ENCODE measurements at regions not wholly inside any gene's neighbourhood (a gene's known extent, or its start where the extent isn't known, plus 50 kb on each side); places are given as distances from the start of the nearest gene placed in this dataset.

DNA sequence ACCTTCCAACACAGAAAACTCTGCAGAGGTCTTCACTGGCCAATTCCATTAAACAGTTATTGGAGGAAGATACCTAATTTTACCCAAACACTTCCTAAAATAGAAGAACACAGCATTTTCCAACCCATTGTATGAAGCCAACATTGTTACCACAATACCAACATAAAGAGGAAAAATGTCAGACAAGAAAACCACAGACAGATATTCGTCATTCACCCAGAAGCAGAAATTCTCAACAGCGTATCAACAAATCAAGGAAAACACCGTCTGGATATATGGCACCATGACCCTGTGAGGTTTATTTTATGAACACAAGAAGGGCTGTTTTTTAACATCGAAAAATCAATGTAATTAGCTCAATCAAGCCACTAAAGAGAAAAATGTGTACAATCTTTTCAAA is 255.6 kb downstream of the ASMT start:
- H3K4me1 Mint-ChIP-seq (ENCODE audit: low read depth, unreplicated experiment), result no peaks in the 10 kb centered on the region
- no TSS peak for BruUV-seq (replicated peaks)
- no peaks in the 10 kb centered on the region for H3K27me3 Mint-ChIP-seq (ENCODE audit: insufficient read depth, unreplicated experiment)
- no peak for DNase-seq
- Histone ChIP-seq H3K4me1 (no peaks in the 10 kb centered on the region), H3K36me3 (ENCODE audit: control insufficient read depth, insufficient read depth, low read length) (no peaks in the 10 kb centered on the region), H3K9me3 (no peaks in the 10 kb centered on the region), H3K27me3 (replicated peaks; ENCODE audit: control insufficient read depth, insufficient read depth, low read length) (no peaks in the 10 kb centered on the region; the same call in 1 of the 2 replicates), H3K4me3 (ENCODE audit: low read depth, low read length) (no peak overlapping the region)
- no peaks in the 10 kb centered on the region for H3K36me3 Mint-ChIP-seq (ENCODE audit: insufficient read depth, unreplicated experiment)
- intact Hi-C loops (cut with micrococcal nuclease; ENCODE audit: unreplicated experiment), result no loop called here
- CTCF ChIA-PET, result no interaction called here
- TF ChIP-seq, protein P1, sequence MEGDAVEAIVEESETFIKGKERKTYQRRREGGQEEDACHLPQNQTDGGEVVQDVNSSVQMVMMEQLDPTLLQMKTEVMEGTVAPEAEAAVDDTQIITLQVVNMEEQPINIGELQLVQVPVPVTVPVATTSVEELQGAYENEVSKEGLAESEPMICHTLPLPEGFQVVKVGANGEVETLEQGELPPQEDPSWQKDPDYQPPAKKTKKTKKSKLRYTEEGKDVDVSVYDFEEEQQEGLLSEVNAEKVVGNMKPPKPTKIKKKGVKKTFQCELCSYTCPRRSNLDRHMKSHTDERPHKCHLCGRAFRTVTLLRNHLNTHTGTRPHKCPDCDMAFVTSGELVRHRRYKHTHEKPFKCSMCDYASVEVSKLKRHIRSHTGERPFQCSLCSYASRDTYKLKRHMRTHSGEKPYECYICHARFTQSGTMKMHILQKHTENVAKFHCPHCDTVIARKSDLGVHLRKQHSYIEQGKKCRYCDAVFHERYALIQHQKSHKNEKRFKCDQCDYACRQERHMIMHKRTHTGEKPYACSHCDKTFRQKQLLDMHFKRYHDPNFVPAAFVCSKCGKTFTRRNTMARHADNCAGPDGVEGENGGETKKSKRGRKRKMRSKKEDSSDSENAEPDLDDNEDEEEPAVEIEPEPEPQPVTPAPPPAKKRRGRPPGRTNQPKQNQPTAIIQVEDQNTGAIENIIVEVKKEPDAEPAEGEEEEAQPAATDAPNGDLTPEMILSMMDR (IDR thresholded peaks at IDR 0.05; ENCODE audit: insufficient read depth in 1 of 2, low read depth in 1 of 2, low read length in 1 of 2, severe bottlenecking in 1 of 2, unreplicated experiment in 1 of 2), result no peak
- no peaks in the 10 kb centered on the region for H3K9me3 Mint-ChIP-seq (ENCODE audit: unreplicated experiment)
- no peak overlapping the region for H3K27ac Mint-ChIP-seq (ENCODE audit: unreplicated experiment)
- H3K4me3 Mint-ChIP-seq (ENCODE audit: unreplicated experiment), result no peak overlapping the region
- POLR2A ChIA-PET, result no interaction called here

DNA sequence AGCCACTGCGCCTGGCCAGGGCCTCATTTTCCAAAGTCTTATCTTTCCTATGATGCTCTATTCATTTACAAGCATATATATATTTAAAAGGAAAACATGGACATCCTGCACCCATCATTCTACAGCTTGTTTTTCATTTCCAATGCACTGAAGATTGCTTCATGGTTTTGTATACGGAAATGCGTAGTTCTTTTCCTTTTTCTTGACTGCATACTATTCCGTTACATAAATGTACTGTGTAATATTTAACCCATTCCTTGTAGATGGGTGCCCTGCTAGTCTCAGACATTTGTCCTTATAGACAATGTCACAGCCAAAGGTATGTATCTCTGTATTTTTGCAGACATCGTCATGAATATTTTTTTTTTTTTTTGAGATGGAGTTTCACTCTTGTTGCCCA is 257.0 kb downstream of the ASMT start:
- ChIA-PET POLR2A (no interaction called here), CTCF (no interaction called here)
- no TSS peak for BruUV-seq (replicated peaks)

DNA sequence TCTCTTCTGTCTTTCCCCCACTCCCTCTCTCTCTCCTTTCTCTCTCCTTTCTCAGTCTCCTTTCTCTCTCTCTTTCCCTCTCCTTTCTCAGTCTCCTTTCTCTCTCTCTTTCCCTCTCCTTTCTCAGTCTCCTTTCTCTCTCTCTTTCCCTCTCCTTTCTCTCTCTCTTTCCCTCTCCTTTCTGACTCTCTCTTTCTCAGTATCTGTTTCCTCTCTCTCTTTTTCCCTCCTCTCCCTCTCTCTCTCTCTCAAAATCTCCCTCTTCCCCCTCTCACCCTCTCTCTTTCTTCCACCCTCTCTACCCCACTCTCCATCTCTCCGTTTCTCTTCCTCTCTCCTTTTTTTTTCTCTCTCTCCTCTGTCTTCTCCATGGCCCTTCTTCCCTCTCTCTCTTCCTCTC is 258.8 kb downstream of the ASMT start:
- DNase-seq, result no peak
- H3K27ac Mint-ChIP-seq (ENCODE audit: unreplicated experiment), result no peak overlapping the region
- peaks cover 2% of the 10 kb centered on the region for H3K27me3 Mint-ChIP-seq (ENCODE audit: insufficient read depth, unreplicated experiment)
- H3K9me3 Mint-ChIP-seq (ENCODE audit: unreplicated experiment), result peaks cover 13% of the 10 kb centered on the region
- BruUV-seq (replicated peaks), result no TSS peak
- no peak overlapping the region for H3K4me3 Mint-ChIP-seq (ENCODE audit: unreplicated experiment)
- Histone ChIP-seq H3K9me3 (no peaks in the 10 kb centered on the region), H3K4me1 (no peaks in the 10 kb centered on the region), H3K36me3 (ENCODE audit: control insufficient read depth, insufficient read depth, low read length) (no peaks in the 10 kb centered on the region), H3K27me3 (replicated peaks; ENCODE audit: control insufficient read depth, insufficient read depth, low read length) (no peaks in the 10 kb centered on the region), H3K4me3 (ENCODE audit: low read depth, low read length) (no peak overlapping the region)
- POLR2A ChIA-PET, result no interaction called here
- H3K4me1 Mint-ChIP-seq (ENCODE audit: low read depth, unreplicated experiment), result no peaks in the 10 kb centered on the region
- intact Hi-C loops (cut with micrococcal nuclease; ENCODE audit: unreplicated experiment), result no loop called here
- CTCF ChIA-PET, result no interaction called here
- TF ChIP-seq, protein P1 (IDR thresholded peaks at IDR 0.05; ENCODE audit: insufficient read depth in 1 of 2, low read depth in 1 of 2, low read length in 1 of 2, severe bottlenecking in 1 of 2, unreplicated experiment in 1 of 2), result no peak
- H3K36me3 Mint-ChIP-seq (ENCODE audit: insufficient read depth, unreplicated experiment), result no peaks in the 10 kb centered on the region

More for the DNA sequence above, 257.0 kb downstream of the ASMT start:
- TF ChIP-seq, protein P1 (IDR thresholded peaks at IDR 0.05; ENCODE audit: insufficient read depth in 1 of 2, low read depth in 1 of 2, low read length in 1 of 2, severe bottlenecking in 1 of 2, unreplicated experiment in 1 of 2), result no peak
- intact Hi-C loops (cut with micrococcal nuclease; ENCODE audit: unreplicated experiment), result no loop called here
- Histone ChIP-seq H3K4me1 (no peaks in the 10 kb centered on the region), H3K27me3 (replicated peaks; ENCODE audit: control insufficient read depth, insufficient read depth, low read length) (no peaks in the 10 kb centered on the region), H3K4me3 (ENCODE audit: low read depth, low read length) (no peak overlapping the region), H3K9me3 (no peaks in the 10 kb centered on the region), H3K36me3 (ENCODE audit: control insufficient read depth, insufficient read depth, low read length) (no peaks in the 10 kb centered on the region)
- Mint-ChIP-seq H3K27ac (ENCODE audit: unreplicated experiment) (no peak overlapping the region), H3K4me3 (ENCODE audit: unreplicated experiment) (no peak overlapping the region), H3K4me1 (ENCODE audit: low read depth, unreplicated experiment) (no peaks in the 10 kb centered on the region), H3K27me3 (ENCODE audit: insufficient read depth, unreplicated experiment) (no peaks in the 10 kb centered on the region), H3K36me3 (ENCODE audit: insufficient read depth, unreplicated experiment) (no peaks in the 10 kb centered on the region), H3K9me3 (ENCODE audit: unreplicated experiment) (no peaks in the 10 kb centered on the region)
- DNase-seq, result no peak

Data from Caco-2 (cell line).